Bronchial epithelial cell (primary cell): ENCODE measurements at regions not wholly inside any gene's neighbourhood (a gene's known extent, or its start where the extent isn't known, plus 50 kb on each side); places are given as distances from the start of the nearest gene placed in this dataset.

Source experiments
- DNase-seq: peaks from one replicate; pipeline ENCODE4 v3.0.0-alpha.2; 2010; ENCODE audit warnings: low read depth
- FAIRE-seq: peaks from 2 replicates; lab custom pipeline; 2011; peaks lifted over from hg19 to GRCh38; lab: Jason Lieb, UNC
- H3K27me3 ChIP-seq: 2 replicates; pipeline ENCODE4 v1.5.1; 2011; ENCODE audit warnings: low read length; ENCODE audit not compliant: control insufficient read depth, insufficient read depth
- H3K36me3 ChIP-seq: 2 replicates; pipeline ENCODE4 v1.5.1; 2011; ENCODE audit warnings: low read length; ENCODE audit not compliant: control insufficient read depth, insufficient read depth
- H3K4me3 ChIP-seq: 2 replicates; pipeline ENCODE4 v1.5.1; 2011; ENCODE audit warnings: mild to moderate bottlenecking, low read depth, low read length, control low read depth
- TF ChIP-seq, protein P1 (sequence below): IDR thresholded peaks from 2 replicates; pipeline ENCODE4 v1.5.1; 2011; ENCODE audit warnings: mild to moderate bottlenecking, moderate library complexity, low read length, control low read depth, inconsistent platforms; ENCODE audit not compliant: insufficient read depth, severe bottlenecking

DNA sequence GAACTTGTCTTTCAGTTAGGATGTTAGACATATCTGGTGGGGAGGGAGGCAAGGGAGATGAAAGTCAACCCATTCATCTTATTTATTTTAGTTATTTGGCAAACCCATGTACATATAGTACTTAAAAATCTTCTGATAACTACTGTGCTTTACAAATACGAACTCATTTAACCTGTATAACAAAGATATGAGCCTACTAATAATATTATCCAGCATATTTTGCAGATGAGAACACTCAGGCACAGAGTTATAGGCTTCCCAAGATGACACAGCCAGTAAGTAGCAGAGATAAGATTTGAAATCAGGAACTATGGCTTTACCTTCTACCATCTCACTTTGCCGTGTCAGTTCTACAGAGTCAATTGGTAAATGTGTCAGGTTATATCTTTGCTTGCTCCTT, 262.6 kb upstream of the DOK6 start:
- H3K4me3 ChIP-seq: no peak overlapping the region
- no peaks in the 10 kb centered on the region for H3K27me3 ChIP-seq
- FAIRE-seq (no peak), DNase-seq (no peak)
- H3K36me3 ChIP-seq: no peaks in the 10 kb centered on the region
- TF ChIP-seq, protein P1, sequence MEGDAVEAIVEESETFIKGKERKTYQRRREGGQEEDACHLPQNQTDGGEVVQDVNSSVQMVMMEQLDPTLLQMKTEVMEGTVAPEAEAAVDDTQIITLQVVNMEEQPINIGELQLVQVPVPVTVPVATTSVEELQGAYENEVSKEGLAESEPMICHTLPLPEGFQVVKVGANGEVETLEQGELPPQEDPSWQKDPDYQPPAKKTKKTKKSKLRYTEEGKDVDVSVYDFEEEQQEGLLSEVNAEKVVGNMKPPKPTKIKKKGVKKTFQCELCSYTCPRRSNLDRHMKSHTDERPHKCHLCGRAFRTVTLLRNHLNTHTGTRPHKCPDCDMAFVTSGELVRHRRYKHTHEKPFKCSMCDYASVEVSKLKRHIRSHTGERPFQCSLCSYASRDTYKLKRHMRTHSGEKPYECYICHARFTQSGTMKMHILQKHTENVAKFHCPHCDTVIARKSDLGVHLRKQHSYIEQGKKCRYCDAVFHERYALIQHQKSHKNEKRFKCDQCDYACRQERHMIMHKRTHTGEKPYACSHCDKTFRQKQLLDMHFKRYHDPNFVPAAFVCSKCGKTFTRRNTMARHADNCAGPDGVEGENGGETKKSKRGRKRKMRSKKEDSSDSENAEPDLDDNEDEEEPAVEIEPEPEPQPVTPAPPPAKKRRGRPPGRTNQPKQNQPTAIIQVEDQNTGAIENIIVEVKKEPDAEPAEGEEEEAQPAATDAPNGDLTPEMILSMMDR: no peak

DNA sequence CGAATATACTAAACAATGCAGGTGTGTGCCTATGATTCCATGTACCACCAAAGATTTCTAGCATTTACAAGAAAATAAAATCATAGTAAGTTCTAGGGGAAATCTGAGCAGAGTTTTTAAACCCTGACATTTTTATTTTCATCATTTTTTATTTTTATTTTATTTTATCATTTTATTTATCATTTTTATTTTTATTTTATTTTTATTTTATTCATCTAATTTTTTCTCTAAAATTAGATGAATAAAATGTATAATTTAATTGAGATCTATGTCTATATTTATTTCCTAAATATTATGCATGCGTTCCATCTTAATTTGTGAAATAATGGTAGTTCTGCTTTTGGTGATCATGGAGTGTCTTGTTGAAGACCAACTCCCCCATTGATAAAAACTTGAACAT, 257.6 kb upstream of the DOK6 start:
- no peak for DNase-seq
- no peak for FAIRE-seq
- Histone ChIP-seq H3K4me3 (no peak overlapping the region), H3K36me3 (no peaks in the 10 kb centered on the region), H3K27me3 (no peaks in the 10 kb centered on the region)
- TF ChIP-seq, protein P1: no peak

DNA sequence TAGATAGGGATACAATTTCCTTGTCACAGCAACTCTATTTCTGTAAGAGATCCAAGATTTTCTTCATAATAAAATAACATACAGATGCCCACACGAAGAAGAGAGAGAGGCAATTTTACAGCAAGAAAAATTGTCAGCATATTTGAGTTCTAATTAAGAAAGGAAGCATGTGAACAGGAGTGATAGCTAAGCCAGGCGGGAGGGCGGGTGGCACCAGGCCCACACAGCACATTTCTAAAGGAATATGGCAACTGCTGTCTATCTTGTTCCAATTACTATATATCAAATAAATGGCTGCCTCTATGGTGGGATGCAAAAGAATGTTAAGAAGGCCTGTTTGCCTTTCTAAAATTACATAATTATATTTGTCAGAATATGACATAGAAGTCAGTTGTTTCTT, 248.3 kb upstream of the DOK6 start:
- TF ChIP-seq, protein P1: no peak

DNA sequence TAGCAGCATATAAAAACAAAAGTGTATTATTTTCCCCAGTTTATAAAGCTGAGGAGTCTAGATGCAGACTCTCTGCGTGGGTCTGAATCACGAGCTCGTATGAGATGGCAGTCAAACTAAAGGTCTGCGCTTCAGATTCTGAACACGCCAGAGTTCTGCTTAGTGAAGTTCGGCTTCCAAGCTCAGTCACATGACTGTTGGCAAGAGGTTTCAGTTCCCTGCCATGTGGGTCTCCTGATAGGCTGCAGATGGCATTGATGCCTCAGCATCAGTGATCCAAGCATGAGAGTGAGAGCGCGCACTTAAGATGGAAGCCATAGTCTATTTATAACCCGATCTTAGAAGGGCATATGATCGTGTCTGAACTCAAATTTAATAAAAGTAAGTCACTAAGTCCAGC, 242.8 kb upstream of the DOK6 start:
- TF ChIP-seq, protein P1: no peak
- no peaks in the 10 kb centered on the region for H3K27me3 ChIP-seq
- no peak for DNase-seq
- no peak overlapping the region for H3K4me3 ChIP-seq
- H3K36me3 ChIP-seq: no peaks in the 10 kb centered on the region
- FAIRE-seq: no peak

More for the DNA sequence above, 248.3 kb upstream of the DOK6 start:
- Histone ChIP-seq H3K4me3 (no peak overlapping the region), H3K36me3 (no peaks in the 10 kb centered on the region), H3K27me3 (no peaks in the 10 kb centered on the region)
- no peak for FAIRE-seq
- DNase-seq: no peak

DNA sequence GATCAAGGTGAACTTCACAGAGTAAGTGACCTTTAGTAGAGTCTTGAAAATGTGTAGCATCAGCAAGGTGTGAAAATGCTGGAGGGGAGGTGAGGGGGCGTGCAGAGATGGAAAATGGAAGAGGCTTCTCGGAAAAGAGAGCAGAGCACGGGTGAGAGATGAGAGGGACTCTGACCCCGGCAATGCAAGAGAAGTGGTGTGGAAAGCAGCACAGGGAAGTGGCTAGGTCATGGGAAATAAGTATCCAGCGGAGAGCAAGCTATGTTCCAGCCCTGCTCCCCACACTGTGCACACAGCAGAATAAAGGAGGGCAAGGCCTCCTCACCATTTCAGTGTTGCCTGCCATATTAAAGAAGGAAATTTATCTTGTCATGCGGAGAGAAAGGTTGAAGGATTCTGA, 241.7 kb upstream of the DOK6 start:
- Histone ChIP-seq H3K36me3 (no peaks in the 10 kb centered on the region), H3K27me3 (no peaks in the 10 kb centered on the region), H3K4me3 (no peak overlapping the region)
- FAIRE-seq: no peak
- DNase-seq: no peak
- TF ChIP-seq, protein P1: no peak

DNA sequence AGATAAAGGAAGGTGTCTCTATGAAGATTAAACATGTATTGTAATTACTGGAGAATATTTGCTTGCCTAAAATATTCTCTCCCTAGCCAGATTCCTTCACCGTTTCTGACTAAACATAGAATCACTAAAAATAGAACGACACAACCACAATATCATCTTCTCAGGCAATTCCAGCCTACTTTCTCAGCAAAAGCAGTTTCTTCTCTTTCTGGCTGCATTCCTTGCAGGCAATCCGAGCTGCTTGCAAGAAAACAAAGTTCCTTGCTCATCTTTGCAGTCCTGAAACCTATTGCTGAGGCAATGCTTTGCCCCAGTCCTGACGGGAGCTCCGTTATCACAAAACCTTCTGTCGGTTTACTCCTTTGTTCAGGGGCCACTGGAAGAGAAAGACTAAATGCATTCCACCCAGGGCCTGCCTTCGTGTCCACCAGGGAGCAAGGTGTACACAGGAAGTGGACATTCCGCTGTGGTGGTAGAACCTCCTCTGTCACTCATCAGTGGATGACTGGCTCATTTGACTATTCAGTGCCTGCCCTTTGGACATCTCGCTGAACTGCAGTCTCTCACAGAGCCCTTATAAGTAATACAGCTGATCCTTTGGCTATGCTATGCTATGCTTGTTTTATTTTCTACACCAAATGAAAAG, 239.2 kb upstream of the DOK6 start:
- DNase-seq (no peak), FAIRE-seq (no peak)
- Histone ChIP-seq H3K27me3 (no peaks in the 10 kb centered on the region), H3K4me3 (no peak overlapping the region), H3K36me3 (no peaks in the 10 kb centered on the region)
- TF ChIP-seq, protein P1: no peak
